ENCODE measurements at regions not wholly inside any gene's neighbourhood (a gene's known extent, or its start where the extent isn't known, plus 50 kb on each side); places are given as distances from the start of the nearest gene placed in this dataset.

GRCh38 chr13:50580684-50581305, 262.7 kb downstream of the DLEU7 start:
- H3K4me1 Mint-ChIP-seq = no peaks in the 10 kb centered on the region
- H3K27me3 Mint-ChIP-seq = no peaks in the 10 kb centered on the region
- H3K4me3 Mint-ChIP-seq = no peak overlapping the region
- no peaks in the 10 kb centered on the region for H3K9me3 Mint-ChIP-seq
- ATAC-seq (replicated peaks; ENCODE audit: extremely low read depth, poor library complexity, severe bottlenecking) (no peak), DNase-seq (ENCODE audit: low spot score in 2 of 2) (no peak)
- no peaks in the 10 kb centered on the region for H3K36me3 Mint-ChIP-seq (ENCODE audit: insufficient read depth)
- no peak overlapping the region for H3K27ac Mint-ChIP-seq (ENCODE audit: low read depth)

DNA sequence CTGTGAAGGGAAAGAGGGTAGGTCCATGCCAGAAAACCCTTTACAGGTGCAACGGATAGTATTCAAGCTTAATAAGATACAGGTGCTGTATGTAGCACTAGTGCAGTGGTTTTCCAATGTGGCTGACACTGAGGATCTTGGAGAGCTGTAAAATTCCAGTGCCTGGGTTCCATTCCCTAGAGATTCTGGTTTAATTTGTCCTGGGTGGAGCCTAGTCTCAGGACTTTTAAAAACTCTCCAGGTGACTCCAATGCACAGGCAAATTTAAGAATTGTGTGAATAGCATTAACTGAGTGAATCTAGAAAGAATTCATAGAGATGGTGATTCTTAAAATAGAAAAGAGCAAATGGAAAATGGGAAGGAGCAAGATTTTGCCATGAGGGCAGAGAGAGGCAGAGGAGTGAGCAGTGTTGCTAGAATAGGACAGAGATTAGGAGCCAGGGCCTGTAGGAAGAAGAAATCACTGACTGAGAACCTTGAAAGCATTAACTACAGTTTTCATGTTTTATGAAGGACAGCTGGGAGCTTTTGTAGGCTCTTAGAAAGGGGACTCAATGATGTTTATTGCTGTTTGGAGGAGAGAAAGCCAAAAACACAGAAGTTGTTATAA, 261.8 kb downstream of the DLEU7 start:
- Mint-ChIP-seq H3K9me3 (no peaks in the 10 kb centered on the region), H3K4me1 (no peaks in the 10 kb centered on the region), H3K27ac (ENCODE audit: low read depth) (no peak overlapping the region), H3K4me3 (no peak overlapping the region), H3K27me3 (no peaks in the 10 kb centered on the region), H3K36me3 (ENCODE audit: insufficient read depth) (no peaks in the 10 kb centered on the region)
- ATAC-seq (replicated peaks; ENCODE audit: extremely low read depth, poor library complexity, severe bottlenecking) (no peak), DNase-seq (ENCODE audit: low spot score in 2 of 2) (no peak)

DNA sequence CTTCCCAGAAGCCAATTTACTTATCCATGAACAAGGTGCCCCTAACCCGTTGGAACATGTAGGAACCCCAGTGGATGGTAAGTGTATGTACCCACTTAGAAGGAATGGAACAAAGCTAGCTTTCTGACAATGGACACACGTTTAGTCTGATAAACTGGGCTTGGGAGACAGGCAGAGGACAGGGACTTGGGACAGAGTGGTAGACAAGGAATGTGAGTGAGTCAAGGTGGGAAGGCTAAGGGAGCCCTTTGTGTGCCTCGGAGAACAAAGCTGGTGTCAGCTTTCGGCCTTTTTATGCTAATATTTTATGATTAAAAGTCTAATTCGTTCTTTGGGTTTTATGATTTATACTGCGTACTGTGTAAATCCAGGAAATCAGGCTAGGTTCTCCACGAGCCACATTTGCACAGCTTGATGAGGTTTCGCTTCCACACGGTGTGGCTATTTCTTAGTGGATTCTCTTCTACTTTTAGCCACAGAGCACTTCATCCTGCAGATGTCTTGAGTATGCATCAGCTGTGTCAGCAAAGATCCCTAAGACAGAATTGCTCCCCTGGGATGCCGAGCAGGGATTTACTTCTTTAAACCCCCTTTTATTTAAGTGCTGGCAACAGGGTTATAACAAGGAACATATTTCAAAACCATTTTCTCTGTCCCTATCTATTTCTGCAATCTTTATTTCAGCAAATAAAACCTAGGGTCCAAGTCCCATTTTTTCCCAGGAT, 258.5 kb downstream of the DLEU7 start:
- H3K9me3 Mint-ChIP-seq = no peaks in the 10 kb centered on the region
- no peak overlapping the region for H3K27ac Mint-ChIP-seq (ENCODE audit: low read depth)
- H3K36me3 Mint-ChIP-seq (ENCODE audit: insufficient read depth) = no peaks in the 10 kb centered on the region
- H3K4me3 Mint-ChIP-seq = no peak overlapping the region
- ATAC-seq (replicated peaks; ENCODE audit: extremely low read depth, poor library complexity, severe bottlenecking) = no peak
- DNase-seq (ENCODE audit: low spot score in 2 of 2) = no peak
- no peaks in the 10 kb centered on the region for H3K27me3 Mint-ChIP-seq
- H3K4me1 Mint-ChIP-seq = no peaks in the 10 kb centered on the region

GRCh38 chr13:50585674-50586413, 257.6 kb downstream of the DLEU7 start:
- Mint-ChIP-seq H3K4me3 (no peak overlapping the region), H3K36me3 (ENCODE audit: insufficient read depth) (no peaks in the 10 kb centered on the region), H3K27me3 (no peaks in the 10 kb centered on the region), H3K9me3 (no peaks in the 10 kb centered on the region), H3K4me1 (no peaks in the 10 kb centered on the region), H3K27ac (ENCODE audit: low read depth) (no peak overlapping the region)
- DNase-seq (ENCODE audit: low spot score in 2 of 2) = no peak
- ATAC-seq (replicated peaks; ENCODE audit: extremely low read depth, poor library complexity, severe bottlenecking) = no peak

GRCh38 chr13:50586414-50587083, 256.9 kb downstream of the DLEU7 start:
- Mint-ChIP-seq H3K27me3 (no peaks in the 10 kb centered on the region), H3K27ac (ENCODE audit: low read depth) (no peak overlapping the region), H3K9me3 (no peaks in the 10 kb centered on the region), H3K36me3 (ENCODE audit: insufficient read depth) (no peaks in the 10 kb centered on the region), H3K4me1 (no peaks in the 10 kb centered on the region), H3K4me3 (no peak overlapping the region)
- no peak for DNase-seq (ENCODE audit: low spot score in 2 of 2)
- no peak for ATAC-seq (replicated peaks; ENCODE audit: extremely low read depth, poor library complexity, severe bottlenecking)

DNA sequence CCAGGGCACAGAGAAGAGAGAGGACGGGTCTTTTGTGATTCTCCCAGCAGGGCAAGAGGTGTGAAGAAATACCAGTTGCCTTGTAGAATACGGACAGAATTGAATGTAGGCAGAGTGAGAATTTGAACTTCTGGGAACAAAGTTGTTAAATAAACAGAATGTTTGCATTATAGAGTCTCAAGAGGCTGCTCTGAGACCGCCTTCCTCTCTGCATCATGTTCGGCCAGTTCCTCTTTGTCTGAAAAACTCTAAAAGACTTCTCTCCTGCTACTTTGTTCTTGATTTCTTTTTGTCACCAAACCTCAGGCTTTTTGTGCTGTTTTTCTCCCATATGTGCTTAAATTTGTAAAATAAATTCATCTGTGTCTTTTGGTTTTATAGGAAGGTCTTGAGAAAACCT, 256.4 kb downstream of the DLEU7 start:
- H3K36me3 Mint-ChIP-seq (ENCODE audit: insufficient read depth) = no peaks in the 10 kb centered on the region
- ATAC-seq (replicated peaks; ENCODE audit: extremely low read depth, poor library complexity, severe bottlenecking) (no peak), DNase-seq (ENCODE audit: low spot score in 2 of 2) (no peak)
- H3K9me3 Mint-ChIP-seq = no peaks in the 10 kb centered on the region
- H3K4me3 Mint-ChIP-seq = no peak overlapping the region
- H3K27ac Mint-ChIP-seq (ENCODE audit: low read depth) = no peak overlapping the region
- H3K27me3 Mint-ChIP-seq = no peaks in the 10 kb centered on the region
- no peaks in the 10 kb centered on the region for H3K4me1 Mint-ChIP-seq

GRCh38 chr13:50587645-50588373, 255.7 kb downstream of the DLEU7 start:
- Mint-ChIP-seq H3K36me3 (ENCODE audit: insufficient read depth) (no peaks in the 10 kb centered on the region), H3K27me3 (no peaks in the 10 kb centered on the region), H3K4me3 (no peak overlapping the region), H3K4me1 (no peaks in the 10 kb centered on the region), H3K27ac (ENCODE audit: low read depth) (no peak overlapping the region), H3K9me3 (no peaks in the 10 kb centered on the region)
- DNase-seq (ENCODE audit: low spot score in 2 of 2) (no peak), ATAC-seq (replicated peaks; ENCODE audit: extremely low read depth, poor library complexity, severe bottlenecking) (no peak)

- DNase-seq (ENCODE audit: low spot score in 2 of 2) = no peak
- H3K9me3 Mint-ChIP-seq = no peaks in the 10 kb centered on the region
These were observed 254.9 kb downstream of the DLEU7 start for GRCh38 chr13:50588491-50589130.

DNA sequence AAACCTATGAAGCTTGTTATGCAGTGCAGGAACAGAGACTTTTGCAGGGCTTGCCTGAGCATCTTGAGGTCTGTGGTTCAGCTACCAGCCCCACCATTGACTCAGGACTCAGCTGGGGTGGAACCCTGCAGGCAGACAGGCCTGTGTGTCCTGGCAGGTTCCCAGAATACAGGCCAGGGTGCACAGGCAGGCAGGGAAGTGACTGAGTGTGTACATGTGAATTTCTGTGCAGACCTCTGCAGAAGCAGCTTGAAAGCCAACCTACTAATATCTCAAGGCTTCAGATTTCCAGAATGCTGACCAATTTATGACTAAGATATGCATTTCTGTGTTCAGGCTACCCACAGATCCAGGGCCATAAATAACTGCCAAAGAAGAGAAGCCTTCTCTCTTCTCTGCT, 254.4 kb downstream of the DLEU7 start:
- Mint-ChIP-seq H3K4me3 (no peak overlapping the region), H3K9me3 (no peaks in the 10 kb centered on the region), H3K4me1 (peaks cover 7% of the 10 kb centered on the region), H3K27ac (ENCODE audit: low read depth) (no peak overlapping the region), H3K27me3 (no peaks in the 10 kb centered on the region), H3K36me3 (ENCODE audit: insufficient read depth) (no peaks in the 10 kb centered on the region)
- DNase-seq (ENCODE audit: low spot score in 2 of 2) (no peak), ATAC-seq (replicated peaks; ENCODE audit: extremely low read depth, poor library complexity, severe bottlenecking) (no peak)

More at GRCh38 chr13:50588491-50589130, 254.9 kb downstream of the DLEU7 start:
- H3K36me3 Mint-ChIP-seq (ENCODE audit: insufficient read depth) = no peaks in the 10 kb centered on the region
- H3K27ac Mint-ChIP-seq (ENCODE audit: low read depth) = no peak overlapping the region
- H3K4me3 Mint-ChIP-seq = no peak overlapping the region
- no peak for ATAC-seq (replicated peaks; ENCODE audit: extremely low read depth, poor library complexity, severe bottlenecking)
- H3K4me1 Mint-ChIP-seq = peaks cover 7% of the 10 kb centered on the region
- no peaks in the 10 kb centered on the region for H3K27me3 Mint-ChIP-seq

DNA sequence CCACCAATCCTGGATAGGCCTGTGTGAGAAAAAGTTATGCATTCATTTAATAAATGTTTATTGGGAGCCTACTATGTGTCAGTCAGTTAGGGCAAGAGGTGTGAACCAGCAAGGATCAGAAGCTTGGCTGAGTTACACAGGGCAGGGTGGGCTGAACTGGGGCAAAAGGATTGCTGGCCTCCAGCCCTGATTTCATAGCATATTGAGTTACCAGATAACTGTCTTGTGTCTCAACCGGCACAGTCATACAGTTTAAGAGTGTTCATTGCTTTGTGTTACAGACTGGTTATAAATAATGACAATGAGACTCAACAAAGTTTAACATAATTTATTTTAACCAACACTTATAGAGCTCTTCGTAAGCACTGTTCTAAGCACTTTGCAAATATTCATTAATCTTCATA, 253.8 kb downstream of the DLEU7 start:
- Mint-ChIP-seq H3K4me1 (peaks cover 7% of the 10 kb centered on the region), H3K4me3 (no peak overlapping the region), H3K27ac (ENCODE audit: low read depth) (no peak overlapping the region), H3K9me3 (no peaks in the 10 kb centered on the region), H3K36me3 (ENCODE audit: insufficient read depth) (no peaks in the 10 kb centered on the region), H3K27me3 (no peaks in the 10 kb centered on the region)
- no peak for ATAC-seq (replicated peaks; ENCODE audit: extremely low read depth, poor library complexity, severe bottlenecking)
- DNase-seq (ENCODE audit: low spot score in 2 of 2) = no peak

DNA sequence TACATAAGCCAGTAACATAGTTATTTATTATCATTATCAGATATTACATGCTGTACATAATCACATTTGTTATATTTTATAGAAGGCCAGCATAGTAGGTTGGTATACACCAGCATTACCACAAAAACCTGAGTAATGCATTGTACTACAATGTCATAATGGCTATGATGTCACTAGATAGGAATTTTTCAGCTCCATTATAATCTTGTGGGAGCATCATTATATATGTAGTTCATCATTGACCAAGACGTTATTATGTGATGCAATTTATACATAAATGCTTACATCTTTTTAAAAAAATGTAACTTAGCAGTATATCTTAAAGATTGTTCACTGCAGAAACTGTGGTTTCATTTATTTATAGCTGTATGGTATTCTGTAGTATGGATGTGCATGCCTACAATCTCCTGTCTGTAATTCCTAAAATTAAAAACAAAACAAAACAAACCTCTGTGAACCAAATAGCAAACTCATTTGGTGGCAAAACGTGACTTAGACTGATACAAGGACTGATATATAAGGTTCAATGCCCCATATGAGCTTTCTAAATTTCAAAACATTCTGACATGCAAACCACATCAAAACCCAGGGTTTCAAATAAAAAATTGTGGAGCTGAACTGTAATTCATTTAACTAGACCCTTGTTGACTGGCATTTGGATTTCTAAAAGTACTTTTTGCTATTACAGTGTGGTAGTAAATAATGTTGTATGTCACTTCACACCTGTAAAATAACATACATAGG, 250.9 kb downstream of the DLEU7 start:
- no peak for DNase-seq (ENCODE audit: low spot score in 2 of 2)
- H3K27ac Mint-ChIP-seq (ENCODE audit: low read depth) = no peak overlapping the region
- no peaks in the 10 kb centered on the region for H3K9me3 Mint-ChIP-seq
- ATAC-seq (replicated peaks; ENCODE audit: extremely low read depth, poor library complexity, severe bottlenecking) = no peak
- H3K4me1 Mint-ChIP-seq = peaks cover 18% of the 10 kb centered on the region
- no peak overlapping the region for H3K4me3 Mint-ChIP-seq
- no peaks in the 10 kb centered on the region for H3K27me3 Mint-ChIP-seq
- H3K36me3 Mint-ChIP-seq (ENCODE audit: insufficient read depth) = no peaks in the 10 kb centered on the region

All from central memory CD8-positive, alpha-beta T cell (primary cell).